Thyroid gland (tissue), 4 donors: ENCODE measurements at regions not wholly inside any gene's neighbourhood (a gene's known extent, or its start where the extent isn't known, plus 50 kb on each side); places are given as distances from the start of the nearest gene placed in this dataset.

Experiments used
- DNase-seq, 2 donors: peaks; one replicate each; pipeline ENCODE4 v3.0.0-alpha.2; 2019
- H3K27ac ChIP-seq, 3 donors: fragments of 200-600 bp; sonication (generic); 1 replicate in 2 of 3; 2 replicates in 1 of 3; pipeline ENCODE4 v1.5.1; 2016 to 2019; ENCODE audit warnings: mild to moderate bottlenecking in 1 of 3, moderate library complexity in 1 of 3
- H3K27me3 ChIP-seq: fragments of 200-600 bp; sonication (generic); one replicate; pipeline ENCODE4 v1.5.1; 2019
- H3K36me3 ChIP-seq, 2 donors: fragments of 200-600 bp; sonication (generic); one replicate each; pipeline ENCODE4 v1.5.1; 2016 to 2019
- H3K4me1 ChIP-seq, 2 donors: fragments of 200-600 bp; sonication (generic); one replicate each; pipeline ENCODE4 v1.5.1; 2017 to 2019
- H3K4me3 ChIP-seq, 3 donors: fragments of 200-600 bp; sonication (generic); replicated peaks in 1 of 3; 1 replicate in 2 of 3; 2 replicates in 1 of 3; pipeline ENCODE4 v1.5.1; 2016; ENCODE audit warnings: mild to moderate bottlenecking in 1 of 3
- H3K9me3 ChIP-seq: fragments of 200-600 bp; sonication (generic); one replicate; pipeline ENCODE4 v1.5.1; 2017
- POLR2A ChIP-seq, 2 donors: fragments of 450-650 bp; IDR thresholded peaks; one replicate each; pipeline ENCODE4 v1.6.1; 2017; ENCODE audit warnings: antibody characterized with exemption in 2 of 2, mild to moderate bottlenecking in 2 of 2, moderate library complexity in 1 of 2
- WGBS, 2 donors: methylation state at CpG; one replicate each; pipeline ENCODE4 v1.1.5; 2017; 5-methylcytosine and 5-hydroxymethylcytosine counted together
- intact Hi-C: fragments of 100-400 bp; cut with DNase I; formaldehyde crosslinking; loops from one replicate; pipeline ENCODE4 v1.15.1; 2023
- TF ChIP-seq, protein P1 (sequence below), 6 experiments: fragments of 200-600 bp in 3 of 6; fragments of 450-650 bp in 3 of 6; sonication (generic) in 3 of 6; IDR thresholded peaks; one replicate each; pipeline ENCODE4 v1.5.1; 2016 to 2019; ENCODE audit warnings: antibody characterized with exemption in 6 of 6, mild to moderate bottlenecking in 2 of 6, inconsistent platforms in 1 of 6, moderate library complexity in 1 of 6

GRCh38 chr3:82773207-82773606, 1011.8 kb upstream of the GBE1 start:
- H3K4me3 ChIP-seq: no peak overlapping the region
- no peak for DNase-seq
- H3K27ac ChIP-seq: no peak overlapping the region
- no peaks in the 10 kb centered on the region for H3K36me3 ChIP-seq
- TF ChIP-seq, protein P1, sequence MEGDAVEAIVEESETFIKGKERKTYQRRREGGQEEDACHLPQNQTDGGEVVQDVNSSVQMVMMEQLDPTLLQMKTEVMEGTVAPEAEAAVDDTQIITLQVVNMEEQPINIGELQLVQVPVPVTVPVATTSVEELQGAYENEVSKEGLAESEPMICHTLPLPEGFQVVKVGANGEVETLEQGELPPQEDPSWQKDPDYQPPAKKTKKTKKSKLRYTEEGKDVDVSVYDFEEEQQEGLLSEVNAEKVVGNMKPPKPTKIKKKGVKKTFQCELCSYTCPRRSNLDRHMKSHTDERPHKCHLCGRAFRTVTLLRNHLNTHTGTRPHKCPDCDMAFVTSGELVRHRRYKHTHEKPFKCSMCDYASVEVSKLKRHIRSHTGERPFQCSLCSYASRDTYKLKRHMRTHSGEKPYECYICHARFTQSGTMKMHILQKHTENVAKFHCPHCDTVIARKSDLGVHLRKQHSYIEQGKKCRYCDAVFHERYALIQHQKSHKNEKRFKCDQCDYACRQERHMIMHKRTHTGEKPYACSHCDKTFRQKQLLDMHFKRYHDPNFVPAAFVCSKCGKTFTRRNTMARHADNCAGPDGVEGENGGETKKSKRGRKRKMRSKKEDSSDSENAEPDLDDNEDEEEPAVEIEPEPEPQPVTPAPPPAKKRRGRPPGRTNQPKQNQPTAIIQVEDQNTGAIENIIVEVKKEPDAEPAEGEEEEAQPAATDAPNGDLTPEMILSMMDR (IDR thresholded peaks at IDR 0.05): no peak
- no peak for TF ChIP-seq POLR2A (IDR thresholded peaks at IDR 0.05)
- H3K9me3 ChIP-seq: no peaks in the 10 kb centered on the region
- no peaks in the 10 kb centered on the region for H3K27me3 ChIP-seq
- WGBS, 2 donors: 81 to 83% methylated on average over 4 of the region's 4 CpGs
- intact Hi-C loops: no loop called here
- H3K4me1 ChIP-seq: no peaks in the 10 kb centered on the region

- Histone ChIP-seq H3K36me3 (no peaks in the 10 kb centered on the region), H3K4me1 (no peaks in the 10 kb centered on the region), H3K9me3 (no peaks in the 10 kb centered on the region), H3K27me3 (no peaks in the 10 kb centered on the region), H3K27ac (no peak overlapping the region), H3K4me3 (no peak overlapping the region)
- TF ChIP-seq, protein P1 (IDR thresholded peaks at IDR 0.05): no peak
- no peak for TF ChIP-seq POLR2A (IDR thresholded peaks at IDR 0.05)
- intact Hi-C loops: no loop called here
- WGBS, 2 donors: 94 to 100% methylated on average over 1 of the region's 1 CpG
- DNase-seq: no peak
Measured at GRCh38 chr3:82764521-82764920, 1003.1 kb upstream of the GBE1 start.

DNA sequence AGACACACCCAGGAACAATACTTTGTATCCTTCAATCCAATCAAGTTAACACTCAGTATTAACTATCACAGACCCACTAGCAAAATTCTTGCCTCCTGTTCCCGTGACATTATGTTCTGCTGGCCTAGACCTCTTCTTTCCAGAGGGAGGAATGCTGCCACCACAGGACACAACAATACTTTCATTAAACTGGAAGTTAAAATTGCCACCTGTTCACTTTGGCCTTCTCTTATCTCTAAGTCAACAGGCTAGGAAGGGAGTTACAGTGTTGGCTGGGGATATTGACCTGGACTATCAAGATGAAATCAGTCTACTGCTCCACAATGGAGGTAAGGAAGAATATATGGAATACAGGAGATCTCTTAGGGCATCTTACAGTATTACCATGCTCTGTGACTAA, 1000.4 kb upstream of the GBE1 start:
- Histone ChIP-seq H3K4me3 (no peak overlapping the region), H3K27me3 (no peaks in the 10 kb centered on the region), H3K27ac (no peak overlapping the region), H3K36me3 (no peaks in the 10 kb centered on the region), H3K9me3 (no peaks in the 10 kb centered on the region), H3K4me1 (no peaks in the 10 kb centered on the region)
- TF ChIP-seq POLR2A (IDR thresholded peaks at IDR 0.05): no peak
- TF ChIP-seq, protein P1 (IDR thresholded peaks at IDR 0.05): no peak
- no peak for DNase-seq
- intact Hi-C loops: no loop called here
- WGBS, 2 donors: 83 to 86% methylated on average over 1 of the region's 1 CpG

- no peak for DNase-seq
- Histone ChIP-seq H3K27me3 (no peaks in the 10 kb centered on the region), H3K4me3 (no peak overlapping the region), H3K4me1 (no peaks in the 10 kb centered on the region), H3K27ac (no peak overlapping the region), H3K9me3 (no peaks in the 10 kb centered on the region), H3K36me3 (no peaks in the 10 kb centered on the region)
- 44 to 49% methylated on average over 1 of the region's 1 CpG for WGBS, 2 donors
- intact Hi-C loops: no loop called here
- TF ChIP-seq, protein P1 (IDR thresholded peaks at IDR 0.05): no peak
- no peak for TF ChIP-seq POLR2A (IDR thresholded peaks at IDR 0.05)
Measured at GRCh38 chr3:82745544-82745943, 984.1 kb upstream of the GBE1 start.

DNA sequence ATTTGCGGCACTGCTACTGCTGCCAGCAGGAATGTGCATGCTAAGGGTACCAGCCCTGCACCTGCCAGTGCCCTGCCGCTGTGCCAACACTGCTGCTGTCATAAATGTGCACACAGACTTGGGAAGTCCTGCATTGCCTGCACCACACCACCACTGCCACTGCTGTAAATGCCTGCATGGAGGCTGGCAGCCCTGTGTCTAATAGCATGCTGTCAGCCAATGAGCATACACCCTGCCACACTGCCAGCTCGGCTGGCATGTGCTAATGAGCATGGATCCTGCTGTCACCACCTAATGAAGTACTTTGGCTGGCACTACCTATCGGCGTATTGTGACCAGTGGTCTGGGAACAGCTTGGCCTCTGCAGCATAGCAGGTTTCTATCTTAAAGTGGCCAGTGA, 981.8 kb upstream of the GBE1 start:
- WGBS, 2 donors: 78 to 86% methylated on average over 5 of the region's 5 CpGs
- Histone ChIP-seq H3K4me1 (no peaks in the 10 kb centered on the region), H3K36me3 (no peaks in the 10 kb centered on the region), H3K27ac (no peak overlapping the region), H3K9me3 (no peaks in the 10 kb centered on the region), H3K27me3 (no peaks in the 10 kb centered on the region), H3K4me3 (no peak overlapping the region)
- DNase-seq: no peak
- intact Hi-C loops: no loop called here
- TF ChIP-seq, protein P1 (IDR thresholded peaks at IDR 0.05): no peak
- no peak for TF ChIP-seq POLR2A (IDR thresholded peaks at IDR 0.05)
